ENCODE measurements at regions not wholly inside any gene's neighbourhood (a gene's known extent, or its start where the extent isn't known, plus 50 kb on each side); places are given as distances from the start of the nearest gene placed in this dataset.

DNA sequence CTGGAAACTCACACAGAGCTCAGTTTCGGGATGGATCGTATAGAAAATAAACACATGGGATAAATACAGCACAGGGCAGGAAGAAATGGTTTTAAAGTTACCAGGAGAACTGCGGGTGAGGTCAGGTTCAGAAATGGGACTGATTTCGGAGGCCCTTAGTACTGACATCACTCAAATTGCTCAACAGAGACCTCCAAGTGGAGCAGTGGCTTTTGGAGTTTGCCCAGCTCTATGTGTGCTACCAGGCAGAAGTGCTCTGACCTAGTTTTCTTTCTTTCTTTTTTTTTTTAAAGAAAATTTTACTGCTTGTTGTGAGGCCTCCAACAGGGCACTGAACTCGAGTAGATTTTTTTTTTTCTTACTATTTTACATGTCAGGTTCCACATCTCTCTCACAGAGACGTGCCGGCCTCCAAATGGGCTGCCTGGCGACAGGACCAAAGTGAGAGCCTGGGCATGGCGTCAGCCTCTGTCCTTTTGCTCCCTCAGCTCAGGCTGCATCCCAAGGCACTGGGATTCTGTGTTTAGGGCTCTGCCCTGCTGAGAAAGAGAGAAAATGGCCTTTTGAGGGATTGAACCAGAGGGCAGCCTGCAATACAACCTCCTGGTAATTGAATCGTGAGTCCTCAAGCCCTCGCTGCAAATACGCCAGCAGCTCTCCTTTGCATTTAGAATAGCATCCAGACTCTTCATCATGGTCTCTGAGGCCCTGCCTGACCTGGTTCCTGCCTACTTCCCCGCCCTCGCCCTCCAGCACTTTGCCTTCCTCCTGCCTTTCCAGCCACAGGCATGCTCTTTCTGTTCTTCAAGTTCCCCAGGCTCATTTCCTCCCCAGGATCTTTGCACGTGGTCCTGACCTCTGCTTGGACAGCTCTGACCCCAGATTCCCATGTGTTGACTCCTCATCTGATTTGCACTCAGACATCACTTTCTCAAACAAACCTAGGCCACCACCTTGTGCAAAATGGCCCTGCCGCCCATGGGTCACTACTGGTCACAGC lies 173.5 kb downstream of the FGF1 start:
- TF ChIP-seq EZH2phosphoT487 (IDR thresholded peaks at IDR 0.05; ENCODE audit: unreplicated experiment) (no peak), EZH2 (IDR thresholded peaks at IDR 0.05; ENCODE audit: low read depth, unreplicated experiment) (no peak), CREB1 (CRISPR knock-in tag; IDR thresholded peaks at IDR 0.05; ENCODE audit: low read depth) (no peak), ZNF114 (CRISPR knock-in tag; IDR thresholded peaks at IDR 0.05) (no peak)
- TF ChIP-seq, protein P1, sequence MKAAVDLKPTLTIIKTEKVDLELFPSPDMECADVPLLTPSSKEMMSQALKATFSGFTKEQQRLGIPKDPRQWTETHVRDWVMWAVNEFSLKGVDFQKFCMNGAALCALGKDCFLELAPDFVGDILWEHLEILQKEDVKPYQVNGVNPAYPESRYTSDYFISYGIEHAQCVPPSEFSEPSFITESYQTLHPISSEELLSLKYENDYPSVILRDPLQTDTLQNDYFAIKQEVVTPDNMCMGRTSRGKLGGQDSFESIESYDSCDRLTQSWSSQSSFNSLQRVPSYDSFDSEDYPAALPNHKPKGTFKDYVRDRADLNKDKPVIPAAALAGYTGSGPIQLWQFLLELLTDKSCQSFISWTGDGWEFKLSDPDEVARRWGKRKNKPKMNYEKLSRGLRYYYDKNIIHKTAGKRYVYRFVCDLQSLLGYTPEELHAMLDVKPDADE (IDR thresholded peaks at IDR 0.05), result no peak
- TF ChIP-seq, protein P2, sequence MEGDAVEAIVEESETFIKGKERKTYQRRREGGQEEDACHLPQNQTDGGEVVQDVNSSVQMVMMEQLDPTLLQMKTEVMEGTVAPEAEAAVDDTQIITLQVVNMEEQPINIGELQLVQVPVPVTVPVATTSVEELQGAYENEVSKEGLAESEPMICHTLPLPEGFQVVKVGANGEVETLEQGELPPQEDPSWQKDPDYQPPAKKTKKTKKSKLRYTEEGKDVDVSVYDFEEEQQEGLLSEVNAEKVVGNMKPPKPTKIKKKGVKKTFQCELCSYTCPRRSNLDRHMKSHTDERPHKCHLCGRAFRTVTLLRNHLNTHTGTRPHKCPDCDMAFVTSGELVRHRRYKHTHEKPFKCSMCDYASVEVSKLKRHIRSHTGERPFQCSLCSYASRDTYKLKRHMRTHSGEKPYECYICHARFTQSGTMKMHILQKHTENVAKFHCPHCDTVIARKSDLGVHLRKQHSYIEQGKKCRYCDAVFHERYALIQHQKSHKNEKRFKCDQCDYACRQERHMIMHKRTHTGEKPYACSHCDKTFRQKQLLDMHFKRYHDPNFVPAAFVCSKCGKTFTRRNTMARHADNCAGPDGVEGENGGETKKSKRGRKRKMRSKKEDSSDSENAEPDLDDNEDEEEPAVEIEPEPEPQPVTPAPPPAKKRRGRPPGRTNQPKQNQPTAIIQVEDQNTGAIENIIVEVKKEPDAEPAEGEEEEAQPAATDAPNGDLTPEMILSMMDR (conservative IDR thresholded peaks at IDR 0.05; ENCODE audit: low read depth in 2 of 2), result no peak
- TF ChIP-seq, protein P3, sequence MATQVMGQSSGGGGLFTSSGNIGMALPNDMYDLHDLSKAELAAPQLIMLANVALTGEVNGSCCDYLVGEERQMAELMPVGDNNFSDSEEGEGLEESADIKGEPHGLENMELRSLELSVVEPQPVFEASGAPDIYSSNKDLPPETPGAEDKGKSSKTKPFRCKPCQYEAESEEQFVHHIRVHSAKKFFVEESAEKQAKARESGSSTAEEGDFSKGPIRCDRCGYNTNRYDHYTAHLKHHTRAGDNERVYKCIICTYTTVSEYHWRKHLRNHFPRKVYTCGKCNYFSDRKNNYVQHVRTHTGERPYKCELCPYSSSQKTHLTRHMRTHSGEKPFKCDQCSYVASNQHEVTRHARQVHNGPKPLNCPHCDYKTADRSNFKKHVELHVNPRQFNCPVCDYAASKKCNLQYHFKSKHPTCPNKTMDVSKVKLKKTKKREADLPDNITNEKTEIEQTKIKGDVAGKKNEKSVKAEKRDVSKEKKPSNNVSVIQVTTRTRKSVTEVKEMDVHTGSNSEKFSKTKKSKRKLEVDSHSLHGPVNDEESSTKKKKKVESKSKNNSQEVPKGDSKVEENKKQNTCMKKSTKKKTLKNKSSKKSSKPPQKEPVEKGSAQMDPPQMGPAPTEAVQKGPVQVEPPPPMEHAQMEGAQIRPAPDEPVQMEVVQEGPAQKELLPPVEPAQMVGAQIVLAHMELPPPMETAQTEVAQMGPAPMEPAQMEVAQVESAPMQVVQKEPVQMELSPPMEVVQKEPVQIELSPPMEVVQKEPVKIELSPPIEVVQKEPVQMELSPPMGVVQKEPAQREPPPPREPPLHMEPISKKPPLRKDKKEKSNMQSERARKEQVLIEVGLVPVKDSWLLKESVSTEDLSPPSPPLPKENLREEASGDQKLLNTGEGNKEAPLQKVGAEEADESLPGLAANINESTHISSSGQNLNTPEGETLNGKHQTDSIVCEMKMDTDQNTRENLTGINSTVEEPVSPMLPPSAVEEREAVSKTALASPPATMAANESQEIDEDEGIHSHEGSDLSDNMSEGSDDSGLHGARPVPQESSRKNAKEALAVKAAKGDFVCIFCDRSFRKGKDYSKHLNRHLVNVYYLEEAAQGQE (IDR thresholded peaks at IDR 0.05; ENCODE audit: unreplicated experiment), result no peak
